ENCODE measurements at regions not wholly inside any gene's neighbourhood (a gene's known extent, or its start where the extent isn't known, plus 50 kb on each side); places are given as distances from the start of the nearest gene placed in this dataset.

- no peaks in the 10 kb centered on the region for H3K9me3 ChIP-seq (ENCODE audit: control insufficient read depth, low read length)
- H3K4me3 ChIP-seq (ENCODE audit: insufficient read depth, low read depth, low read length), result no peak overlapping the region
- H3K4me1 ChIP-seq (ENCODE audit: control insufficient read depth, insufficient read depth, low read length), result peaks cover 3% of the 10 kb centered on the region
- no peak overlapping the region for H3K27ac ChIP-seq (ENCODE audit: insufficient read depth, low read depth, low read length, poor library complexity, severe bottlenecking)
- H3K27me3 ChIP-seq (ENCODE audit: control insufficient read depth, insufficient read depth, low read length, poor library complexity, severe bottlenecking), result no peaks in the 10 kb centered on the region
- no peaks in the 10 kb centered on the region for H3K36me3 ChIP-seq (ENCODE audit: control insufficient read depth, insufficient read depth, low read length)
These were observed 349.3 kb upstream of the SLC24A2 start for GRCh38 chr9:20138116-20138515.

GRCh38 chr9:20137425-20137824, 348.6 kb upstream of the SLC24A2 start:
- H3K36me3 ChIP-seq (ENCODE audit: control insufficient read depth, insufficient read depth, low read length), result no peaks in the 10 kb centered on the region
- no peaks in the 10 kb centered on the region for H3K27me3 ChIP-seq (ENCODE audit: control insufficient read depth, insufficient read depth, low read length, poor library complexity, severe bottlenecking)
- no peaks in the 10 kb centered on the region for H3K4me1 ChIP-seq (ENCODE audit: control insufficient read depth, insufficient read depth, low read length)
- no peaks in the 10 kb centered on the region for H3K9me3 ChIP-seq (ENCODE audit: control insufficient read depth, low read length)
- no peak overlapping the region for H3K4me3 ChIP-seq (ENCODE audit: insufficient read depth, low read depth, low read length)
- 96 to 100% methylated on average over 1 of the region's 1 CpG for WGBS, 2 experiments
- no peak overlapping the region for H3K27ac ChIP-seq (ENCODE audit: insufficient read depth, low read depth, low read length, poor library complexity, severe bottlenecking)

GRCh38 chr9:20135119-20135697, 346.4 kb upstream of the SLC24A2 start:
- 97% methylated on average over 6 of the region's 7 CpGs for WGBS, 2 experiments
- H3K36me3 ChIP-seq (ENCODE audit: control insufficient read depth, insufficient read depth, low read length), result no peaks in the 10 kb centered on the region

GRCh38 chr9:20125727-20126126, 336.9 kb upstream of the SLC24A2 start:
- no peak overlapping the region for H3K4me3 ChIP-seq (ENCODE audit: insufficient read depth, low read depth, low read length)
- H3K27ac ChIP-seq (ENCODE audit: insufficient read depth, low read depth, low read length, poor library complexity, severe bottlenecking), result no peak overlapping the region
- H3K4me1 ChIP-seq (ENCODE audit: control insufficient read depth, insufficient read depth, low read length), result peaks cover 9% of the 10 kb centered on the region
- no peaks in the 10 kb centered on the region for H3K27me3 ChIP-seq (ENCODE audit: control insufficient read depth, insufficient read depth, low read length, poor library complexity, severe bottlenecking)
- WGBS, 2 experiments, result 96 to 100% methylated on average over 1 of the region's 1 CpG
- H3K36me3 ChIP-seq (ENCODE audit: control insufficient read depth, insufficient read depth, low read length), result no peaks in the 10 kb centered on the region
- no peaks in the 10 kb centered on the region for H3K9me3 ChIP-seq (ENCODE audit: control insufficient read depth, low read length)

More at GRCh38 chr9:20135119-20135697, 346.4 kb upstream of the SLC24A2 start:
- Histone ChIP-seq H3K27ac (ENCODE audit: insufficient read depth, low read depth, low read length, poor library complexity, severe bottlenecking) (no peak overlapping the region), H3K4me1 (ENCODE audit: control insufficient read depth, insufficient read depth, low read length) (peaks cover 6% of the 10 kb centered on the region), H3K4me3 (ENCODE audit: insufficient read depth, low read depth, low read length) (no peak overlapping the region), H3K27me3 (ENCODE audit: control insufficient read depth, insufficient read depth, low read length, poor library complexity, severe bottlenecking) (no peaks in the 10 kb centered on the region), H3K9me3 (ENCODE audit: control insufficient read depth, low read length) (no peaks in the 10 kb centered on the region)

GRCh38 chr9:20119566-20119965, 330.7 kb upstream of the SLC24A2 start:
- H3K27me3 ChIP-seq (ENCODE audit: control insufficient read depth, insufficient read depth, low read length, poor library complexity, severe bottlenecking), result no peaks in the 10 kb centered on the region
- no peaks in the 10 kb centered on the region for H3K36me3 ChIP-seq (ENCODE audit: control insufficient read depth, insufficient read depth, low read length)
- 93 to 96% methylated on average over 1 of the region's 1 CpG for WGBS, 2 experiments
- H3K9me3 ChIP-seq (ENCODE audit: control insufficient read depth, low read length), result peaks cover 3% of the 10 kb centered on the region
- H3K4me3 ChIP-seq (ENCODE audit: insufficient read depth, low read depth, low read length), result no peak overlapping the region
- no peak overlapping the region for H3K27ac ChIP-seq (ENCODE audit: insufficient read depth, low read depth, low read length, poor library complexity, severe bottlenecking)
- H3K4me1 ChIP-seq (ENCODE audit: control insufficient read depth, insufficient read depth, low read length), result no peaks in the 10 kb centered on the region

- Histone ChIP-seq H3K27me3 (ENCODE audit: control insufficient read depth, insufficient read depth, low read length, poor library complexity, severe bottlenecking) (no peaks in the 10 kb centered on the region), H3K36me3 (ENCODE audit: control insufficient read depth, insufficient read depth, low read length) (no peaks in the 10 kb centered on the region), H3K9me3 (ENCODE audit: control insufficient read depth, low read length) (peaks cover 3% of the 10 kb centered on the region), H3K4me3 (ENCODE audit: insufficient read depth, low read depth, low read length) (no peak overlapping the region), H3K27ac (ENCODE audit: insufficient read depth, low read depth, low read length, poor library complexity, severe bottlenecking) (no peak overlapping the region), H3K4me1 (ENCODE audit: control insufficient read depth, insufficient read depth, low read length) (no peaks in the 10 kb centered on the region)
- WGBS, 2 experiments, result 79 to 87% methylated on average over 2 of the region's 2 CpGs
These were observed 329.1 kb upstream of the SLC24A2 start for GRCh38 chr9:20117986-20118385.

- Histone ChIP-seq H3K36me3 (ENCODE audit: control insufficient read depth, insufficient read depth, low read length) (no peaks in the 10 kb centered on the region), H3K27me3 (ENCODE audit: control insufficient read depth, insufficient read depth, low read length, poor library complexity, severe bottlenecking) (no peaks in the 10 kb centered on the region), H3K4me3 (ENCODE audit: insufficient read depth, low read depth, low read length) (no peak overlapping the region), H3K4me1 (ENCODE audit: control insufficient read depth, insufficient read depth, low read length) (no peaks in the 10 kb centered on the region), H3K9me3 (ENCODE audit: control insufficient read depth, low read length) (peaks cover 3% of the 10 kb centered on the region), H3K27ac (ENCODE audit: insufficient read depth, low read depth, low read length, poor library complexity, severe bottlenecking) (no peak overlapping the region)
- WGBS, 2 experiments, result 95 to 100% methylated on average over 2 of the region's 2 CpGs
These were observed 328.6 kb upstream of the SLC24A2 start for GRCh38 chr9:20117482-20117881.

GRCh38 chr9:20114974-20115373, 326.1 kb upstream of the SLC24A2 start:
- 91 to 98% methylated on average over 2 of the region's 2 CpGs for WGBS, 2 experiments
- Histone ChIP-seq H3K4me3 (ENCODE audit: insufficient read depth, low read depth, low read length) (no peak overlapping the region), H3K27me3 (ENCODE audit: control insufficient read depth, insufficient read depth, low read length, poor library complexity, severe bottlenecking) (no peaks in the 10 kb centered on the region), H3K36me3 (ENCODE audit: control insufficient read depth, insufficient read depth, low read length) (no peaks in the 10 kb centered on the region), H3K27ac (ENCODE audit: insufficient read depth, low read depth, low read length, poor library complexity, severe bottlenecking) (no peak overlapping the region), H3K4me1 (ENCODE audit: control insufficient read depth, insufficient read depth, low read length) (no peaks in the 10 kb centered on the region), H3K9me3 (ENCODE audit: control insufficient read depth, low read length) (peaks cover 3% of the 10 kb centered on the region)

- Histone ChIP-seq H3K27ac (ENCODE audit: insufficient read depth, low read depth, low read length, poor library complexity, severe bottlenecking) (no peak overlapping the region), H3K27me3 (ENCODE audit: control insufficient read depth, insufficient read depth, low read length, poor library complexity, severe bottlenecking) (no peaks in the 10 kb centered on the region), H3K36me3 (ENCODE audit: control insufficient read depth, insufficient read depth, low read length) (no peaks in the 10 kb centered on the region), H3K4me3 (ENCODE audit: insufficient read depth, low read depth, low read length) (no peak overlapping the region), H3K9me3 (ENCODE audit: control insufficient read depth, low read length) (peaks cover 3% of the 10 kb centered on the region), H3K4me1 (ENCODE audit: control insufficient read depth, insufficient read depth, low read length) (no peaks in the 10 kb centered on the region)
- 87 to 91% methylated on average over 7 of the region's 7 CpGs for WGBS, 2 experiments
These were observed 323.5 kb upstream of the SLC24A2 start for GRCh38 chr9:20112205-20112783.

GRCh38 chr9:20111173-20111843, 322.5 kb upstream of the SLC24A2 start:
- no peak overlapping the region for H3K27ac ChIP-seq (ENCODE audit: insufficient read depth, low read depth, low read length, poor library complexity, severe bottlenecking)
- no peaks in the 10 kb centered on the region for H3K27me3 ChIP-seq (ENCODE audit: control insufficient read depth, insufficient read depth, low read length, poor library complexity, severe bottlenecking)
- no peak overlapping the region for H3K4me3 ChIP-seq (ENCODE audit: insufficient read depth, low read depth, low read length)
- 61 to 64% methylated on average over 3 of the region's 3 CpGs for WGBS, 2 experiments
- H3K9me3 ChIP-seq (ENCODE audit: control insufficient read depth, low read length), result peaks cover 3% of the 10 kb centered on the region
- H3K36me3 ChIP-seq (ENCODE audit: control insufficient read depth, insufficient read depth, low read length), result no peaks in the 10 kb centered on the region
- H3K4me1 ChIP-seq (ENCODE audit: control insufficient read depth, insufficient read depth, low read length), result no peaks in the 10 kb centered on the region
